ENCODE measurements at regions not wholly inside any gene's neighbourhood (a gene's known extent, or its start where the extent isn't known, plus 50 kb on each side); places are given as distances from the start of the nearest gene placed in this dataset.

DNA sequence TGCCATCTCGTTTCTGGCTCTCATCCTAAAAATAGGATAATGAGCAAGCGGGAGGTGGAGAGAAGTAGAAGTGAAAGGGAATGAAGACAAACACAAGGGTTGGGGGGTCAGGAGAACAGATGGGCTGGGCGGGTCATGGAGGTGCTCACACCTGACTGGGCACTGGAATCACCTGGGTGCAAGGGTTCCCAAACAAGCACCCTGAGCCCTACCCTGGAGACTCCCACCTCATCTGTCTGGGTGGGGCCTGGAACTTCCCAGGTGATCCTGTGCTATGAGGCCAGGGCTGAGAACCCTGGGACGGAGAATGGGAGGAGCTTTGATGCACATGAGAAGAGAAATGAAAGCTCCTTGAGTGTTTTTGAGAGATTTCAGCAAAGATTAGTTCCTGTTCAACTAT, 223.6 kb downstream of the ANKRD60 start:
- no peak for DNase-seq (ENCODE audit: extremely low read depth, low read depth)
- TF ChIP-seq, protein P1, sequence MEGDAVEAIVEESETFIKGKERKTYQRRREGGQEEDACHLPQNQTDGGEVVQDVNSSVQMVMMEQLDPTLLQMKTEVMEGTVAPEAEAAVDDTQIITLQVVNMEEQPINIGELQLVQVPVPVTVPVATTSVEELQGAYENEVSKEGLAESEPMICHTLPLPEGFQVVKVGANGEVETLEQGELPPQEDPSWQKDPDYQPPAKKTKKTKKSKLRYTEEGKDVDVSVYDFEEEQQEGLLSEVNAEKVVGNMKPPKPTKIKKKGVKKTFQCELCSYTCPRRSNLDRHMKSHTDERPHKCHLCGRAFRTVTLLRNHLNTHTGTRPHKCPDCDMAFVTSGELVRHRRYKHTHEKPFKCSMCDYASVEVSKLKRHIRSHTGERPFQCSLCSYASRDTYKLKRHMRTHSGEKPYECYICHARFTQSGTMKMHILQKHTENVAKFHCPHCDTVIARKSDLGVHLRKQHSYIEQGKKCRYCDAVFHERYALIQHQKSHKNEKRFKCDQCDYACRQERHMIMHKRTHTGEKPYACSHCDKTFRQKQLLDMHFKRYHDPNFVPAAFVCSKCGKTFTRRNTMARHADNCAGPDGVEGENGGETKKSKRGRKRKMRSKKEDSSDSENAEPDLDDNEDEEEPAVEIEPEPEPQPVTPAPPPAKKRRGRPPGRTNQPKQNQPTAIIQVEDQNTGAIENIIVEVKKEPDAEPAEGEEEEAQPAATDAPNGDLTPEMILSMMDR (IDR thresholded peaks at IDR 0.05; ENCODE audit: low read depth, low read length, missing control alignments), result no peak
- no peak overlapping the region for H3K4me3 ChIP-seq (replicated peaks; ENCODE audit: low read depth, low read length)

DNA sequence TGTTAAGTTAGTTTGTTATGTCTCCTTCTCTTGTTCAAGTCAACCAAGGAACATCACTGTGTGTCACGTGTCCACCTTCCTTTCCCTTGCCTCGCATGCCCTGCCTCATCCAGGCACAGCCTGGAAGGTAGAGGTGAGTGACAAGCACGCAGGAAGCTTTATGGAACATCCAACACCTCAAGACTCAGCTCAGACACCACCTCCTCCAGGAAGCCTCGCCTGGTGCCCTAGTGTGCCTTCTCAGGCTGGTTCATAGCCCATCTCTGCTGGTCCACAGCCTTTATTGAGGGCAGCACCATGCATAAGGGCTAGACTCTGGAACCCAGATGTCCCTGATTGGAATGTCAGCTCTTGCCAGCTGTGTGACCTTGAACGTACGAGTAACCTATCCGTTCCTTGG, 224.3 kb downstream of the ANKRD60 start:
- no peak overlapping the region for H3K4me3 ChIP-seq (replicated peaks; ENCODE audit: low read depth, low read length)
- TF ChIP-seq, protein P1 (IDR thresholded peaks at IDR 0.05; ENCODE audit: low read depth, low read length, missing control alignments), result no peak
- DNase-seq (ENCODE audit: extremely low read depth, low read depth), result no peak

DNA sequence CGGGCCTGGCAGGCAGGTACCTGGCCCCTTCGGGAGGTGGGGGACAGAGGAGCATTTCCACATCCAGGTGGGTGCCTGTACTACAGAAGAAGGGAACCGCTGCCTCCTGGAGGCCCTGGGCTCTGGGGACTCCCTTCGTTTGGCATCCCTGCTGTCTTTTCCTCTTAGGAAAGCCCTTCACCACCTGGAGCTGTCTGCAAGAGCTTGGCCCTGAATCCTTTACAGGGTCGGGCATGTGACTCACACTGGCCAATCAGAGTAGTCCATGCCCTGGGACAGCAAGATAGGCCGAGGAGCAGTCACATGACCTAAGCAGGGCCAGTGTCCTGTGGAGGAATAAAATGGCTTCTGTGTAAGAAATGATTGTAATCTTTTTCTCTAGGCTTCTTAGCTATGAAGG, 224.9 kb downstream of the ANKRD60 start:
- no peak for DNase-seq (ENCODE audit: extremely low read depth, low read depth)
- TF ChIP-seq, protein P1 (IDR thresholded peaks at IDR 0.05; ENCODE audit: low read depth, low read length, missing control alignments), result no peak
- H3K4me3 ChIP-seq (replicated peaks; ENCODE audit: low read depth, low read length), result no peak overlapping the region

DNA sequence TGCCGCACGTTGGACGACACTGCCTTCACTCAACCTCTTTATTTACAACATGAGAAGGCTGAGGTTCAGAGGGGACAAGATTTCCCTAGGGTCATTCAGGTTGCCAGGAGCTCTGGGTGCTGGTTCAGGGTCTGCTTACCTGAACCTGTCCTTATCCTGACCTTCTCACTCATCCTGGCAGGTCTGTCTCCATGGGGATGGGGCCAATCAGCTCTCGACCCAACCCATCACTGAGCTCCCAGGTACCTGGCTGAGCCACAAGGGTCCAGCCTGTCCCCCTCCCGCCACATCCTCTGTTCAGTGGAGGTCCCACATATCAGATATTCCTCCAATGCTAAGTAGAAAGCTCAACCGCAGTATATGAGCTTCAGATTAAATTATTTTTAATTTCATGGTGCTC, 225.6 kb downstream of the ANKRD60 start:
- TF ChIP-seq, protein P1 (IDR thresholded peaks at IDR 0.05; ENCODE audit: low read depth, low read length, missing control alignments), result no peak
- DNase-seq (ENCODE audit: extremely low read depth, low read depth), result no peak
- H3K4me3 ChIP-seq (replicated peaks; ENCODE audit: low read depth, low read length), result no peak overlapping the region

DNA sequence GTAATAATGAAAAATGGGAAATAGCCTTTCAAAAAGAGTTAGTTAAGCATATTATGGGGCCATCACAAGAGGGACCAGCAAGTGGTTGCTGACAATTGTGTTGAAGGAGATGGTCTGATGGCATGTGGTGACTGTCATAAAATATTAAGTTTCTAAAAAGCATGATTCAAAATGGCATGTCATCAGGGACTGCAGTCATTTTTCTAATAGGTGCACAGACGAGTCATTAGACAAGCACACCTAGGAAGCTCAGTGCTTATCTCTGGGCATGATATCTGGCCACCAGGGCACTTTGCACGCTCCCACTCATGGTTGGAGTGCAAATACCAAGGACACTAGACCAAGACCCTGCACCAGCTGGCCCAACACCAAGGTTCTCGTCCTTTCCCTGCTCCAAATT, 226.5 kb downstream of the ANKRD60 start:
- no peak for DNase-seq (ENCODE audit: extremely low read depth, low read depth)
- TF ChIP-seq, protein P1 (IDR thresholded peaks at IDR 0.05; ENCODE audit: low read depth, low read length, missing control alignments), result no peak
- no peak overlapping the region for H3K4me3 ChIP-seq (replicated peaks; ENCODE audit: low read depth, low read length)

DNA sequence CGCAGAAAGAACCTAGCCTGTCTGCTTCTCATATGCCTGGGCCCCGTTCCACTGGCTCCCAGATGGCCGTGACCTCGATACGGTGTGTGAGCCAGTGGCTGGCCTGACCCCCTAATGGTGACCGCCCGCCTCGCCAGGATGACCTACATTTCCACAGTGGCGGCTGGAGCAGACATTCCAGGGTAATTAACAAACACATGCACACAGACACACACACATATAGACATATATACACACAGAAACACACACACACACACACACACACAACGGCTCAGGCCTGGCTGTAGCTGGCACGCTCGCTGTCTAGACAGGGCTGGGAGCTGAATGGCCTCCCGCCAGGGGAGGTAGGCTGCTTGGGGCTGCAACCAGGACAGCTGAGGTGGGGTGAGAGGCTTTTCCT, 227.1 kb downstream of the ANKRD60 start:
- H3K4me3 ChIP-seq (replicated peaks; ENCODE audit: low read depth, low read length), result no peak overlapping the region
- TF ChIP-seq, protein P1 (IDR thresholded peaks at IDR 0.05; ENCODE audit: low read depth, low read length, missing control alignments), result no peak
- no peak for DNase-seq (ENCODE audit: extremely low read depth, low read depth)

DNA sequence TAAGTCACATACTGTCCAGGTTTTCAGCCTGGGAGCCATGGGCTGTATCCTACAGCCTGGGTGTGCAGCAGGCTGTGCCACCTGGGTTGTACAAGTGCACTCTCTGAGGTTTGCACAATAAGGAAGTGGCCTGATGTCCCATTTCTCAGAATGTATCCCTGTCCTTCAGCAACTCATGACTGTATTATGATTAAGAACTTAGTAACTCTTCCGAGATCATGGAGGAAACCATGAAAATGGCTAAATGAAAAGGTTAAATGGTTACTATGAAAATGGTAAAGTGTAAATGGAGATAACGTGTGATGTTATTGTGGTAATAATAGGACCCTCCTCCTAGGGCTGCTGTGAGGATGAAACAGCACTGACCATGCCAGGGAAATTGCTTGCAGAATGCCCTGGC, 227.6 kb downstream of the ANKRD60 start:
- DNase-seq (ENCODE audit: extremely low read depth, low read depth), result no peak
- TF ChIP-seq, protein P1 (IDR thresholded peaks at IDR 0.05; ENCODE audit: low read depth, low read length, missing control alignments), result no peak
- no peak overlapping the region for H3K4me3 ChIP-seq (replicated peaks; ENCODE audit: low read depth, low read length)

Measured in HFF-Myc (cell line).